Epidermal melanocyte (primary cell): ENCODE measurements at regions not wholly inside any gene's neighbourhood (a gene's known extent, or its start where the extent isn't known, plus 50 kb on each side); places are given as distances from the start of the nearest gene placed in this dataset.
"Not testable (repeated sequence)": the region's sequence is repeated elsewhere in the genome, so short reads cannot be mapped to it uniquely, and the experiment has no call there.

Experiments used
- DNase-seq: peaks from one replicate; pipeline ENCODE4 v3.0.0; 2011; ENCODE audit warnings: low spot score; ENCODE audit not compliant: insufficient read length

DNA sequence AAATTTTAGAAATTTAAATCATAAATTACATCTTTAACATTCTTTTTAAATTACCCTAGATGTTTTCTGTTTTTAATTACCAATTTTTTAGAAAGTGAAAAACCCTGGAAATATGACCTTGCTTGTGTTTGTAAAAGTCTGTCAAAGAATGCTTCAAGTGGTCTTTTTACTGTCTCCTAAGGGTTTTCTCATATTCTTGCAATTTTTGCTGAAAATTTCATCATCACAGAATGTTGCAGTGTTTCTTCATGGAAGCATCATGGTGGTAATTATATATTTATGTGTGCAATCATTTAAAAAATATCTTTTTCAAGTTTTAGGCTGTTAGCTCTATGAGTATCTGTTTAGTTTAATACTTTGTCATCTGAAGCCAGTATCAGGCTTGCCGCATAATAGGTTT, 178.2 kb downstream of the HDGFL1 start:
- no peak for DNase-seq

DNA sequence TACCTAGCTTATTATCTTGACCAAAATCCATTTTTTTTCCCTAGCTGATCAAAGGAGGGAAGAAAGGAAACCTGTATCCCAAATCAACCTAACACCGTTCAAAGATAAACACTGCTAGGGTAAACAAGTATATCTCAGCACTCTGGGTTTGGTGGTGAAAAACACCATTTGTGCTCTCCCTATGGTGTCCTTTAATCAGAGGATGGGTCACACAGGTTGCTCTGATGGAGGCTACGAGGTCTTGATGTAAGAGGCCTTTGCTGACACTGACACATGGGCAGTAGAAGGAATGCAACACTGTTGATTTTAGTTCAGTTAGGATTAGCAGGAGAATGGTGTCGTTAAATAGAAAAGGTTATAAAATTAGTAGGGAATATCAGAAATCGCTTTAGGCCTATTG, 179.3 kb downstream of the HDGFL1 start:
- DNase-seq, result no peak

DNA sequence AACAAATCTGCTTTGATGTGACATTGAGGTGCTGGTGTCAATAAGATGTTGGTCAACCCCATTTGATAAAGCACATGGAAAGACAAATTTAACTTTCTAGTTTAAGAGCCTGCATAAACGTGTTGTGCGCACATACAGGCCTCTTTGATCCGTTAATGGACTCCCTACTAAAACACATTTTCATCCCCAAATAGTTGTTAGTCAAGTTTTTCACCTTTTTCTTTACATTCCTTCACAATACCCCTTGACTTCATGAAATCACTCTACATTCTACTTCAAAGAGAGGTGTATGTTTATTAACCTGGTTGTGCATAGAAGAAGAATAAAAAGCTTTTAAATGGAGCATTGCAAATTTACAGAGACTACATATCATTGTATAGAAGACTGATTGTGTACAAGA, 180.3 kb downstream of the HDGFL1 start:
- DNase-seq, result no peak

GRCh38 chr6:22751223-22751622, 181.9 kb downstream of the HDGFL1 start:
- no peak for DNase-seq

- no peak for DNase-seq
Measured at GRCh38 chr6:22752522-22752921, 183.2 kb downstream of the HDGFL1 start.

DNA sequence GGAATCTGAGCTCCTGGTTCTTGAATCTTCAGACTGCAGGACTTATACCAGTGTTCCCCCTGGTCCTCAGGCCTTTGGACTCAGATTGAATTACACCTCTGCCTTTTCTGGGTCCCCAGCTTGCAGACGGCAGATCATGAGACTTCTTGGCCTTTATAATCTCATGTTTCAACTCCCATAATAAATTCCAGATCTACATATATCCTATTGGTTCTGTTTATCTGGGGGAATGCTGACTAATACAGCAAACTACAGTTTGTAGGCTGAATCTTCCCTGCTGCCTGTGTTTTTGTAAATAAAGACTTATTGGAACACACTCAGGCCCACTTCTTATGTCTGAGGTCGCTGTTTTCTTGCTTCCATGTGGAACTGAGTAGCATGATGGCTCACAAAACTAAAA, 184.7 kb downstream of the HDGFL1 start:
- no peak for DNase-seq

DNA sequence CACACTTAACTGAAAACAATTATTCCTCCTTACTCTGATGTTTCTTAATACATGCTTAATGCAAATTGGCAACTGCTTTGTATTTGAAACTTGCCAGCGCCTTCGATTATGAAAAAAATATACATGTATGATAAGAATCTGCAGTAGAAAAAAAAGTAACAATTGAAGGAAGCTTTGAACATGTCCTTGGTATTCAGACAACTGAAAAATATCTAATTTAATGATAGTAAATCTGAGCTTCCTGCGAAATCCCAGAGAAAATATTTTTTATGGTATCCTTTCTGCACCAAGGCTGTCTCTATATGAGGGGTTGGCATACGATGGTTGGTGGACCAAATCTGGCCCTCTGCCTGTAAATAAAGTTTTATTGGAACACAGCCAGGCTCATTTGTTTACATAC, 186.2 kb downstream of the HDGFL1 start:
- no peak for DNase-seq

- no peak for DNase-seq
Measured at GRCh38 chr6:22756365-22756764, 187.0 kb downstream of the HDGFL1 start.

GRCh38 chr6:22764496-22764895, 195.1 kb downstream of the HDGFL1 start:
- no peak for DNase-seq

GRCh38 chr6:22765015-22765414, 195.6 kb downstream of the HDGFL1 start:
- no peak for DNase-seq

DNA sequence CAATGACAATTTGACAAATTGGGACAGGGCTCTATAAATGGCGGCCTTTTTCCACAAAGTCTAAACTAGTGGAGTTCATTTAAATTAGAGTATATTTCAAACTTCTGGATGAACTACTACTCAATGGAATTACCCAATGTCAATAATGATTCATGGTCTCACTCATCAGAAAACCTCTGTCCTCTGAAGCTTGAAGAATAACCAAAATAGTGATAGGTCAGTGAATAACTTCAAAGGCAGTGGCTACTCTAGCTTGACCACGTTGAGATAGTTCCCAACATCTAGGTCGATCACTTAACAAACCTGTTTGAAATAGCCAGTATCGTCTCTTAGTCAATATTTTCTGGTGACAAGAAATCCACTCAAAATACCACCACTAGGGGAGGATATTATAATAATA, 197.6 kb downstream of the HDGFL1 start:
- no peak for DNase-seq

DNA sequence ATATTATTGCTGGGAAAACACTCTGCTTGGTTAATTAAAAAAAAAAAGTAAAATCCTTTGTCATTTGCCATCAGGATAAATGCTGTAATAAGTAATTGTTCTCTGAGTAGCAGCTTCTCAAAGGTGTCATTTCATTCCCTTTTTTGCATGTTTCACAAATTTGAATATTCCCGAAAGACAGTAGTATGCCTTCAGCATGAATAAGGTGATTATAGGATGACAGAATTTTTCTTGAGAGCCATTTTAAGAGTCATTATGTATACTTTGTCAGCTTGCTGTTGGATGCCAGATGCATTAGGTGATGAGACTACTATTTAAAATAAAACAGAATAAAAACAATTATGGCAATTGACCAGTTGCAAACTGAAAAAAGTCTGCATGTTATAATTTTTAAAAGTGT, 200.7 kb downstream of the HDGFL1 start:
- DNase-seq, result no peak

- DNase-seq, result no peak
Measured at GRCh38 chr6:22774129-22774528, 204.8 kb downstream of the HDGFL1 start.

GRCh38 chr6:22778438-22778837, 209.1 kb downstream of the HDGFL1 start:
- DNase-seq, result not testable (repeated sequence)

DNA sequence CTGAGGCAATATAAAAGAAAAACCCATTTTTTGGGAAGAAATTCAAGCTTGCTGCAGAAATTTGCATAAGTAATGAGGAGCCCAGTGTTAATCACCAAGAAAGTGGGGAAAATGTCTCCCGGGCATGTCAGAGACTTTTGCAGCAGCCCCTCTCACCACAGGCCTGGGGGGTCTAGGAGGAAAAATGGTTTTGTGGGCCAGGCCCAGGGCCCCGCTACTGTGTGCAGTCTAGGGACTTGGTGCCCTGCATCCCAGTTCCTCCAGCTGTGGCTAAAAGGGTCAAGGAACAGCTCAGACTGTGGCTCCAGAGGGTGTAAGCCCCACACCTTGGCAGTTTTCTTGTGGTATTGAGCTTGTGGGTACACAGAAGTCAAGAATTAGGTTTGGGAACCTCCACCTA, 209.7 kb downstream of the HDGFL1 start:
- no peak for DNase-seq

DNA sequence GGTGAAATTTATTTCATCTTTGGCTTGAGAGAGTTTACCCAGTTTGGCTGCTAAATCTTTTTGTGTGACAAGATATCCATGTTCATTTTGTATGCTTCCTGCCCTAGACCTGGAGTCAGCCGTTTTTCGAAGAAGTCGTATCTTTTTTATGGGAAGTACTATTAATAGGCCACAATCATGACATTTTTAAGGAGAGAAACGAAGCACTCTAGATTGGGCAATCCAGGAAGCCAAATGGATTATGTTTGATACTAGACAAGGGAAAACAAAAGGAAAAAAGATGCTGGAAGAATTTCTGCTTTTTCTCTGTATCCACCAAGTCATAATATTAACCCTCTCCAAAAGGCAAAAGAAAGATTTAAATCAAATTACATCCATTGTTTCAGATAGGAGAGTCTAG, 214.6 kb downstream of the HDGFL1 start:
- no peak for DNase-seq

- peak; percentile 69 for DNase-seq
Measured at GRCh38 chr6:22784601-22785410, 215.4 kb downstream of the HDGFL1 start.

DNA sequence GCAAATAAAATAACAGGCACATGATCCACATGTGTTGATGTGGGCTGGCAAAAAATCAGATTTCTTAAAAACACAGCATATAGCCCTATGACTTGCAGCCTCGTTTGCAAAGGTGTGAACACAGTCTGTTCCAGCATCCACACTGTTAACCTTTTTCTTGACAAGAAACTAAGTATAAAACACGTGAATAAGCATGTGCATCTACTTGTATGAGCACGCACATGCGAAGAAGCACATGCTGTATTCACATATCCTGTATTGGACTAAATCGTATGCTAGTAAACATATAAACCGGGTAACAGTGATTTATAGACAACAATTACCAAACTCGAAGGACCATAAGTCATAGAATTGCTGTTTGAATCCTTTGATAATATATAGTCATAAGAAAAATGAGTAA, 218.7 kb downstream of the HDGFL1 start:
- DNase-seq, result no peak

DNA sequence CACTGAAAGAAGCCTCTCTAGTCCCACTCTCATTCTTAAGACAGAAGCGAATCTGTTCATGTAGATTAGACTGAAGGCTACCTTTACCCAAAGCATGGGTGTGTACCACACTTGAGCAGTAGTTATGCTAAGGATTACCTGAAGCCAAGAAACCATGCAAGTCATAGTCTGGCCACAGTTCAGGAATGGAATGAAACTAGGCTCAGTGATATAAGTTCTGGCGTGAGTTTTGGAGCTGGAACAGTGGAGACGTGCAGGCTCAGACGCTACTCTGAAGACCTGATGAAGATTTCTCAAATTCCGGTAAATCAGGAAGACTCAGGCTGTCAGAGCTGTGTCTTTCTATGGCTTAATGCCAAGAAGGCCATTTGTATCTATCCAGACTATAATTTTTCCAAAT, 219.9 kb downstream of the HDGFL1 start:
- DNase-seq, result no peak

DNA sequence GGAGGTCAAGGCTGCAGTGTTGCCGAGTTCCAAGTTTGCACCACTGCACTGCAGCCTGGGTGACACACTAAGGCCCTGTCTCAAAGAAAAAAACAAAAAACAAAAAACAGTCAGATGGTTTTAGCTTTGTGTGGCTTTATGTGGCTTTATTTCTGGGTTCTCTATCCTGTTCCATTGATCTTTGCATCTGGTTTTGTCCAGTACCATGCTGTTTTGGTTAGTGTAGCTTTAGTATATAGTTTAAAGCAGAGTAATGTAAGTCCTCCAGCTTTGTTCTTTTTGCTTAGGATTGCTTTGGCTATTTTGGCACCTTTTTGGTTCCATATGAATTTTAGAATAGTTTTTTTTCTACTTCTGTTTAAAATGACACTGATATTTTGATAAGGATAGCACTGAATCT, 225.5 kb downstream of the HDGFL1 start:
- no peak for DNase-seq

- DNase-seq, result no peak
Measured at GRCh38 chr6:22800451-22800850, 231.1 kb downstream of the HDGFL1 start.

DNA sequence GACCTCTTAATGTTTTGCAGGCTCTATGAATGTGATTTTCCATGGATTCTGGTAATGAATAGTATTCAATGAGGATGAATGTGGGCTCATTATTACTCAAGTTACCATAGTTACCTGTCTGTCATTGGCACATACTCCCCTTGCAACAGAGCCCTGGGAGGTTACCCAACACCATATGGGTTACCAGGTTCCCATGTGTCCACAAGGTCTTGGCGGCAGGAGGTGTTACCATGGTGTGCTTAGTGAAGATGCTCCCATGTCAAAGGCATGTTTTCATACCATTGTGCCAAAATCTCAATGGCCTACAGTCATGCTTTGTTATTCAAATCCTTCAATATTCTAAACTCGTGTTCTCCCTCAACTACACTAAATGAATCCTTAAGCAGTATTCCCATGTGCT, 232.5 kb downstream of the HDGFL1 start:
- no peak for DNase-seq

DNA sequence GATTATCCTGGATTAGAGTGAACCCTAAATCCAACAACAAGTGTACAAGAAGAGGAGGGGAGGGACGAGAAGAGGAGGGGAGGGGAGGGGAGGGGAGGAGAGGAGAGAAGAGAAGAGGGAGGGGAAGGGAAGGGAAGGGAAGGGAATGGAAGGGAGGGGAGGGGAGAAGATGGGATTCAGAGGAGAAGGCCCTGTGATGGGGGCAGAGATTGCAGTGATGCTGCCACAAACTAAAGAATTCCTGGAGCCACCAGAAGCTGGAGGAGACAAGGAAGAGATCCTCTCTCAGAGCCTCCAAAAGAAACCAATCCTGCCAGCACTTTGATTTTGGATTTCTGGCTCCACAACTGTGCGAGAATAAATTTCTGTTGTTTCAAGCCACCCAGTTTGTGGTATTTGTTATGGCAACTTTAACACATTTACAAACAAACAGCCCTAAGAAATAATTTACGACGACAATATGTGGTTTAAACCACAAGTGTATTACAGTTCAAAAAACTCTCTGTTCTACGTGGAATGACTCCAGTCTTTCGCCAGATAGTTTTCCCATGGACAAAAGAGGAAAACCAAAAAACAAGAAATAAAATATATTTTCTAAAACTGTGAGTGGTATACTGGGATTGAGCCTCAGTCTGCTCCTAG, 235.4 kb downstream of the HDGFL1 start:
- no peak for DNase-seq
